WTC11 (cell line): ENCODE measurements at regions not wholly inside any gene's neighbourhood (a gene's known extent, or its start where the extent isn't known, plus 50 kb on each side); places are given as distances from the start of the nearest gene placed in this dataset.

ENCODE experiments used
- ATAC-seq: fragments of 200-7000 bp; cut with Tn5 transposase; 2 replicates; pipeline ENCODE4 v1.10.0; 2021; ENCODE audit warnings: mild to moderate bottlenecking, moderate library complexity
- CTCF ChIA-PET: fragments of 300-600 bp; sonication (Branson Sonifier 250); formaldehyde crosslinking; loops from one replicate; lab custom pipeline; 2021; ENCODE audit warnings: antibody characterized with exemption; lab: Charles Lee
- POLR2A ChIA-PET: fragments of 350-600 bp; sonication (Branson Sonifier 250); formaldehyde crosslinking; loops from one replicate; lab custom pipeline; 2021; ENCODE audit warnings: antibody characterized with exemption; lab: Charles Lee
- DNase-seq: peaks from one replicate; pipeline ENCODE4 v3.0.0; 2021; ENCODE audit warnings: low spot score
- H3K27ac Mint-ChIP-seq: 2 replicates; pipeline ENCODE4 v1.8.0; 2021; ENCODE audit warnings: mixed read lengths
- H3K27me3 Mint-ChIP-seq: 2 replicates; pipeline ENCODE4 v1.8.0; 2021; ENCODE audit warnings: low read depth, mild to moderate bottlenecking, moderate library complexity, mixed read lengths
- H3K36me3 Mint-ChIP-seq: 2 replicates; pipeline ENCODE4 v1.8.0; 2021; ENCODE audit warnings: mixed read lengths
- H3K4me1 Mint-ChIP-seq: 2 replicates; pipeline ENCODE4 v1.8.0; 2022; ENCODE audit warnings: mixed read lengths
- H3K4me3 Mint-ChIP-seq: 2 replicates; pipeline ENCODE4 v1.8.0; 2021; ENCODE audit warnings: mild to moderate bottlenecking, moderate library complexity, mixed read lengths
- H3K9me3 Mint-ChIP-seq: 2 replicates; pipeline ENCODE4 v1.8.0; 2021; ENCODE audit warnings: mixed read lengths
- AR ChIP-seq: fragments of 250-450 bp; sonication (Bioruptor Pico); IDR thresholded peaks from 2 replicates; pipeline ENCODE4 v1.9.0; 2021; ENCODE audit warnings: mild to moderate bottlenecking
- ATF1 ChIP-seq: sonication (generic); formaldehyde crosslinking; IDR thresholded peaks from 2 replicates; pipeline ENCODE4 v1.8.1; 2023; ENCODE audit warnings: mild to moderate bottlenecking, moderate library complexity, missing genetic modification reagents
- CREB1 ChIP-seq: sonication (generic); formaldehyde crosslinking; IDR thresholded peaks from 2 replicates; pipeline ENCODE4 v1.8.0; 2023; ENCODE audit warnings: mild to moderate bottlenecking, missing genetic modification reagents
- CREM ChIP-seq: sonication (generic); formaldehyde crosslinking; IDR thresholded peaks from 2 replicates; pipeline ENCODE4 v1.8.1; 2022; ENCODE audit warnings: mild to moderate bottlenecking, missing genetic modification reagents, moderate library complexity
- E2F1 ChIP-seq: sonication (generic); formaldehyde crosslinking; IDR thresholded peaks from 2 replicates; pipeline ENCODE4 v1.8.0; 2022; ENCODE audit warnings: mild to moderate bottlenecking, missing genetic modification reagents
- EMX1 ChIP-seq: fragments of 250-450 bp; sonication (Bioruptor Pico); IDR thresholded peaks from 2 replicates; pipeline ENCODE4 v1.8.0; 2021; ENCODE audit warnings: mild to moderate bottlenecking
- ETV6 ChIP-seq: sonication (generic); formaldehyde crosslinking; IDR thresholded peaks from 2 replicates; pipeline ENCODE4 v1.8.1; 2022; ENCODE audit warnings: mild to moderate bottlenecking, missing genetic modification reagents
- FOXJ3 ChIP-seq: sonication (generic); formaldehyde crosslinking; IDR thresholded peaks from 2 replicates; pipeline ENCODE4 v1.9.0; 2021; ENCODE audit warnings: missing genetic modification reagents, mild to moderate bottlenecking, borderline replicate concordance
- FOXP1 ChIP-seq: sonication (generic); formaldehyde crosslinking; IDR thresholded peaks from 2 replicates; pipeline ENCODE4 v1.8.0; 2022; ENCODE audit warnings: missing genetic modification reagents, mild to moderate bottlenecking, moderate library complexity, borderline replicate concordance
- GRHL2 ChIP-seq: fragments of 250-450 bp; sonication (Bioruptor Pico); IDR thresholded peaks from 2 replicates; pipeline ENCODE4 v1.8.0; 2022; ENCODE audit warnings: mild to moderate bottlenecking, moderate library complexity; ENCODE audit not compliant: insufficient replicate concordance, severe bottlenecking
- GTF2I ChIP-seq: fragments of 250-450 bp; sonication (Bioruptor Pico); conservative IDR thresholded peaks from 2 replicates; pipeline ENCODE4 v1.4.0; 2021; ENCODE audit warnings: mild to moderate bottlenecking
- MAX ChIP-seq: sonication (generic); formaldehyde crosslinking; IDR thresholded peaks from 2 replicates; pipeline ENCODE4 v1.8.0; 2022; ENCODE audit warnings: mild to moderate bottlenecking, missing genetic modification reagents
- MXD4 ChIP-seq: fragments of 250-450 bp; sonication (Bioruptor Pico); IDR thresholded peaks from 2 replicates; pipeline ENCODE4 v1.8.0; 2021; ENCODE audit warnings: mild to moderate bottlenecking, moderate library complexity, borderline replicate concordance
- NFYB ChIP-seq: sonication (generic); formaldehyde crosslinking; conservative IDR thresholded peaks from 2 replicates; pipeline ENCODE4 v1.8.0; 2022; ENCODE audit warnings: low read depth, missing genetic modification reagents
- NR3C1 ChIP-seq: sonication (generic); formaldehyde crosslinking; conservative IDR thresholded peaks from 2 replicates; pipeline ENCODE4 v1.8.1; 2023; ENCODE audit warnings: low read depth, mild to moderate bottlenecking, missing genetic modification reagents
- OVOL2 ChIP-seq: fragments of 250-450 bp; sonication (Bioruptor Pico); IDR thresholded peaks from 2 replicates; pipeline ENCODE4 v1.9.0; 2021; ENCODE audit warnings: mild to moderate bottlenecking, borderline replicate concordance
- PREB ChIP-seq: sonication (generic); formaldehyde crosslinking; IDR thresholded peaks from 2 replicates; pipeline ENCODE4 v1.8.1; 2022; ENCODE audit warnings: mild to moderate bottlenecking, missing genetic modification reagents, moderate library complexity, borderline replicate concordance
- SMAD4 ChIP-seq: sonication (generic); formaldehyde crosslinking; IDR thresholded peaks from 2 replicates; pipeline ENCODE4 v1.8.0; 2022; ENCODE audit warnings: mild to moderate bottlenecking, missing genetic modification reagents
- TEAD4 ChIP-seq: sonication (generic); formaldehyde crosslinking; IDR thresholded peaks from 2 replicates; pipeline ENCODE4 v1.8.0; 2022; ENCODE audit warnings: mild to moderate bottlenecking, missing genetic modification reagents
- TP53 ChIP-seq: sonication (generic); formaldehyde crosslinking; IDR thresholded peaks from 2 replicates; pipeline ENCODE4 v1.8.1; 2023; ENCODE audit warnings: mild to moderate bottlenecking, missing genetic modification reagents
- USF1 ChIP-seq: sonication (generic); formaldehyde crosslinking; IDR thresholded peaks from 2 replicates; pipeline ENCODE4 v1.8.0; 2022; ENCODE audit warnings: mild to moderate bottlenecking, missing genetic modification reagents
- ZMAT4 ChIP-seq: fragments of 250-450 bp; sonication (Bioruptor Pico); IDR thresholded peaks from 2 replicates; pipeline ENCODE4 v1.9.0; 2021; ENCODE audit warnings: mild to moderate bottlenecking
- ZNF263 ChIP-seq: sonication (generic); formaldehyde crosslinking; IDR thresholded peaks from 2 replicates; pipeline ENCODE4 v1.8.1; 2022; ENCODE audit warnings: low read depth, mild to moderate bottlenecking, moderate library complexity, missing genetic modification reagents
- ZNF281 ChIP-seq: sonication (generic); formaldehyde crosslinking; IDR thresholded peaks from 2 replicates; pipeline ENCODE4 v1.8.0; 2023; ENCODE audit warnings: mild to moderate bottlenecking, missing genetic modification reagents
- ZNF396 ChIP-seq: fragments of 250-450 bp; sonication (Bioruptor Pico); IDR thresholded peaks from 2 replicates; pipeline ENCODE4 v1.8.0; 2021; ENCODE audit warnings: mild to moderate bottlenecking, moderate library complexity, borderline replicate concordance
- ZNF416 ChIP-seq: fragments of 250-450 bp; sonication (Bioruptor Pico); IDR thresholded peaks from 2 replicates; pipeline ENCODE4 v1.9.0; 2021; ENCODE audit warnings: mild to moderate bottlenecking, inconsistent platforms

GRCh38 chr2:103781313-103781712 is 1019.5 kb downstream of the TMEM182 start:
- Mint-ChIP-seq H3K9me3 (peaks cover 5% of the 10 kb centered on the region), H3K4me1 (peaks cover 20% of the 10 kb centered on the region), H3K36me3 (no peaks in the 10 kb centered on the region), H3K27me3 (peaks cover 44% of the 10 kb centered on the region), H3K4me3 (no peak overlapping the region), H3K27ac (no peak overlapping the region)
- ATAC-seq (no peak), DNase-seq (no peak)
- CTCF ChIA-PET = interaction anchor here (2.0 kb wide), 1 partner anchor 620 kb away, joined by 4 read pairs; no protein-coding TSS in a partner anchor
- POLR2A ChIA-PET = no interaction called here
- TF ChIP-seq NFYB (no peak), ZNF416 (CRISPR knock-in tag) (no peak), ZNF396 (CRISPR knock-in tag) (no peak), PREB (CRISPR knock-in tag) (no peak), E2F1 (CRISPR knock-in tag) (no peak), ZNF281 (CRISPR knock-in tag) (no peak), CREM (CRISPR knock-in tag) (no peak), FOXP1 (CRISPR knock-in tag) (no peak), CREB1 (CRISPR knock-in tag) (no peak), ATF1 (no peak), MXD4 (CRISPR knock-in tag) (no peak), ZMAT4 (CRISPR knock-in tag) (no peak), TEAD4 (CRISPR knock-in tag) (no peak), GRHL2 (CRISPR knock-in tag) (no peak)

GRCh38 chr2:103784261-103784660 is 1022.4 kb downstream of the TMEM182 start:
- Mint-ChIP-seq H3K9me3 (no peaks in the 10 kb centered on the region), H3K4me1 (peaks cover 30% of the 10 kb centered on the region), H3K4me3 (no peak overlapping the region), H3K27ac (no peak overlapping the region), H3K27me3 (peaks cover 70% of the 10 kb centered on the region), H3K36me3 (no peaks in the 10 kb centered on the region)
- POLR2A ChIA-PET = no interaction called here
- CTCF ChIA-PET = no interaction called here
- peak; percentile 15 for DNase-seq
- peak; percentile 70 for ATAC-seq
- TF ChIP-seq CREB1 (CRISPR knock-in tag) = no peak
- TF ChIP-seq GTF2I = no peak
- no peak for TF ChIP-seq PREB (CRISPR knock-in tag)
- TF ChIP-seq ZNF263 (CRISPR knock-in tag) = no peak
- TF ChIP-seq USF1 (CRISPR knock-in tag) = no peak
- TF ChIP-seq AR (CRISPR knock-in tag) = no peak
- no peak for TF ChIP-seq EMX1
- no peak for TF ChIP-seq OVOL2
- no peak for TF ChIP-seq SMAD4
- TF ChIP-seq NFYB = no peak
- no peak for TF ChIP-seq FOXJ3
- no peak for TF ChIP-seq ETV6 (CRISPR knock-in tag)
- no peak for TF ChIP-seq GRHL2 (CRISPR knock-in tag)
- TF ChIP-seq MAX (CRISPR knock-in tag) = no peak
- no peak for TF ChIP-seq TP53
- no peak for TF ChIP-seq NR3C1
